DMS79 (cell line): ENCODE measurements at regions not wholly inside any gene's neighbourhood (a gene's known extent, or its start where the extent isn't known, plus 50 kb on each side); places are given as distances from the start of the nearest gene placed in this dataset.
A peak's percentile ranks its signal among the peaks of the same experiment; 100 is the strongest.

Source experiments
- DNase-seq: peaks from one replicate; lab custom pipeline; 2025; lab: John Stamatoyannopoulos, UW

DNA sequence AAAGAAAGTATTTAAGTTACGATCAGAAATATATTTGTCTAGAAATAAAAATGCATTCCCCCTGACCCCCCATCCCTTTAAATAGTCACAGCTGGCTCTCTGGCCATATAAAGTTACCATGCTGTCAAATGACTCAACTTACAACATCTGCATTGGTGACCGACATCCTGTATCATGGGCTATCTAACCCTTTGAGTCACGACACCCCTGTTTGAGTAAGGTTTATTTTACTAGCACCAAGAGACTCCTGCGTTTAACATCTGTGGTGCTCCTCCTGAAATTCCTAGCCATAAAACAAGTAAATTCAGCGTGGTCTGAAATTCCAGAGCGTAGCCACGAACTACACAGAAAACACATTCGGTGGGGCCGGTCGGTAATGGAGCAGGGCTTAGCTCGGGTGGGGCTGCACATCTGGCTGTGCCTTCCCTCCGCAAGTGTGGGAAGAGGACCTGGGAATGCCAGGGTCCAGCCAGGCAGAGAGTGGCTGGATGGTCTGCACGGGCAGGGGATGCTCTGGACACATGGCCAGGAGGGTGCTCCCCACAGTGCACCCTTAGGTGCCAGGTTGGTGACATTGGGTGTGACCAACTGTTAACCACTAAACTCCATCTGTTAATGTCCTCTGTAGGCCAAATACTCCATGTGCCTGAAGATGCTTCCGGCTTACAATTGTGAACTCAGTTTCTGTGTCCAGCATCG lies 53.0 kb upstream of the CLDN14 start:
- DNase-seq: no peak

DNA sequence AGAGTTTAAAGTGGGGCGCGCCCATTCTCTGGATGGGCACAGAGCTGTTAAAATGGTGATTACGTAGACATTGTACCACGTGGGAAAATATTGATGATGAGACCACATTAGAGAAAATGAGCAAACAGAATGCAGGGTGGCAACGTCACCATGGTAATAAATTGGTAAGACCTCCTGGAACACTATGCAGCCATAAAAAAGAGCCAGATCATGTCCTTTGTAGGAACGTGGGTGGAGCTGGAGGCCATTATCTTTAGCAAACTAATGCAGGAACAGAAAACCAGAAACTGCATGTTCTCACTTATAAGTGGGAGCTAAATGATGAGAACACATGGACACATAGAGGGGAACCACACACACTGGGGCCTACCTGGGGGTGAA lies 53.5 kb upstream of the CLDN14 start:
- DNase-seq: no peak

- DNase-seq: no peak
Observed at GRCh38 chr21:36534656-36535055, 54.7 kb upstream of the CLDN14 start.

GRCh38 chr21:36535618-36536241 lies 55.8 kb upstream of the CLDN14 start:
- DNase-seq: no peak

GRCh38 chr21:36538761-36539160 lies 58.8 kb upstream of the CLDN14 start:
- no peak for DNase-seq

DNA sequence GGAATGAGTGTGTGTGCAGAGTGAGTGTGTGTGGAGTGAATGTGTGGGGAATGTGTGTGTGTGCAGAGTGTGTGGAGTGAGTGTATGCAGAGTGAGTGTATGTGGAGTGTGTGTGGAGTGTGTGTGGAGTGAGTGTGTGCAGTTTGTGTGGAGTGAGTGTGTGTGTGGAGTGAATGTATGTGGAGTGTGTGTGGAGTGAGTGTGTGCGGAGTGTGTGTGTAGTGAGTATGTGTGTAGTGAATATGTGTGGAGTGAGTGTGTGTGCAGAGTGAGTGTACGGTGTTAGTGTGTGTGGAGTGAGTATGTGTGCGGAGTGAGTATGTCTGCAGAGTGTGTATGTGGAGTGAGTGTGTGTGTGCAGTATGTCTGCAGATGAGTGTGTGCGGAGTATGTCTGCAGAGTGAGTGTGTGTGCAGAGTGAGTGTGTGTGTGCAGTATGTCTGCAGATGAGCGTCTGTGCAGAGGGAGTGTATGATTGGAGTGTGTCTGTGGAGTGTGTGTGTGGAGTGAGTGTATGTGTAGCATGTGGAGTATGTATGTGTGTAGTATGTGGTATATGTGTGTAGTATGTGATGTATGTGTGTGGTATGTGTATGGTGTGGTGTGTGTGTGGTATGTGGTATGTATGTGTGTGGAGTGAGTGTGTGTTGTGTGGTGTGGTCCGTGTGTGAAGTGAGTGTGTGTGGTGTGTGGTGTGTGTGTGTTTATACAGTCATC lies 59.7 kb upstream of the CLDN14 start:
- no peak for DNase-seq

DNA sequence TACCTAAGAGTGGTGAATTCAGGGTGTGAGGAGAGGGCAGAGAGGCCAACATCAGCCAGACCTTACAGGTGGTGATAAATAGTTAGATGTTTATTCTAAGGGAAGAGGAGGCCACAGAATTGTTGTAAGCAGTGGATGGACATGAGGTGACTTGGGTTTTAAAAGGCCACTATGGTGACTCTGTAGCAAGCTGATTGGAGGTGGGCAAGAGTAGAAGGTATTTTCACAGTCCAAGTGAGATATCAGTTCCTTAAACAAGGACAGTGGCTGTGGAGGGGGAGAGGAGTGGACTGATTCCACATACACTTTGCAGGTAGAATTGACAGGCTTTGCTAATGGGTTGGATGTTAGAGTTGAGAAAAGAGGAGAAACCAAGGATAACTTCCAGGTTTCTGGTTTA lies 60.8 kb upstream of the CLDN14 start:
- no peak for DNase-seq

GRCh38 chr21:36541721-36542139 lies 61.8 kb upstream of the CLDN14 start:
- DNase-seq: no peak

GRCh38 chr21:36542312-36543101 lies 62.6 kb upstream of the CLDN14 start:
- no peak for DNase-seq

DNA sequence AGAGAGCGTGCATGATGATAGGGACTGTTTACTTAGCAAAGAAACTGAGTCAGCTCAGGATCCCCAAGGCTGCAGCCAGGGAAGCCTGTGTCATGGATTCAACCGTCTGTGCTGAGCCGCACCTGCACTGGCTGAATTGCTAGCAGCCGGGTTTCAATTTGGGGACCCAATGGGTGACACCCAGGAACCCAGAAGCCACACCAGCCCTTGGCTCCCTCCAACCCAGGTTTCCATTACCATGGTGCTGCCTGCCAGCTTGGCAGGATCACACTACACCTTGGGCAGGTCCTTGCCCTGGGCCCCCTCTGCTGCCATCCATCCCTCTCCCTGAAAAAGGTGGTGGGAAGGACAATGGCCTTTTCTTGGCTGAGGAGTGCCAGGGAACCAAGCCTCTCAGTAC lies 64.0 kb upstream of the CLDN14 start:
- no peak for DNase-seq

DNA sequence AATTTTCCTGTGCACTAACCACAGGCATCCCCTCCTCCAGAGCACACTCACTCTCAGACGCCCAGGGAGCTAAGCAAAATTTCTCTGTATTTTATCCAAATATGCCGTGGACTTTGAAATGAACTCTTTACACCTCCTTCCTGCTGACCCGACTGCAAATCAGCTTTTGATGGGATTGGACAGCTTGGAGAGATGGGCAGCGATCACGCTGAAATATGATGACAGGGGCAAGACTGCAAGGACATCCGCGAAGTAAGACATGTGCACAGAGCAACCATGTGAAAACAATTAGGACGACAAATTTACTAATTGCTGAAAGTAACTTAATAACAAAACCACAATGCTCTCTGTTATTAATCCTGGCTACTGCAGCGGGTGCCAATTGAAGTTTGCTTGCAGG lies 64.6 kb upstream of the CLDN14 start:
- no peak for DNase-seq

DNA sequence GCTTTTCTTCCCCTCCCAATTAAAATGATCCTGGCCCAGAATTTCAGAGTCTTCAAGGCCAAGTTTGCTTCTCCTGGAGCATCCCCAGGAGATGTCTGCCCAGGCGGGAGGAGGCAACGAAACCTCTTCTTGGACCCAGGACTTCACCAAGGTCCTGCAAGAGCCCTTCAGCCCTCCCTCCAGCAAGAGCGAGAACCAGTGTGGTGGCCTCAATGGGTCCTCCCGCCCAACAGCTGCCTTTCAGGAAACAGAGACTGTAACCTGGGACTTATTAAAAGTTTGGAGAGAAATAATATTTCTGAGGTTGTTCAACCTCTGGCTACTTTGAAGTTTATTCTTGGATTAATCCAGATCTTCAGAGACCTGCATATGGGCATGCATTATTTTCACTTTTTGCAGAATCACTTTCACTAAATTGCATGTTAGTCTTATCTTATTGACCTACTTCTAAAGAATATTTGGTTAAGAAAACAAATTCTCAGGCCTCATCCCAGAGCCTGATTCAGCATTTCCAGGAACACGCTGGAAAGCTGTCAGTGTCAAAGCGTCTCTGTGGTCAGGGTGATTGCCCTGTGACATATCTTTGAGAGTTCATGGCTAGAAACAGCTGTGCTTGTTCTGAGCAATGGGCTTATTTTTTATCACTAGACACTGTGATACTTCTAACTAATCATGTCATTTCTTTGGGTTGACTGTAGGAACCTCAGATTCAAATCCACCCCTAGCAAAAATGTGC lies 66.0 kb upstream of the CLDN14 start:
- DNase-seq: no peak

DNA sequence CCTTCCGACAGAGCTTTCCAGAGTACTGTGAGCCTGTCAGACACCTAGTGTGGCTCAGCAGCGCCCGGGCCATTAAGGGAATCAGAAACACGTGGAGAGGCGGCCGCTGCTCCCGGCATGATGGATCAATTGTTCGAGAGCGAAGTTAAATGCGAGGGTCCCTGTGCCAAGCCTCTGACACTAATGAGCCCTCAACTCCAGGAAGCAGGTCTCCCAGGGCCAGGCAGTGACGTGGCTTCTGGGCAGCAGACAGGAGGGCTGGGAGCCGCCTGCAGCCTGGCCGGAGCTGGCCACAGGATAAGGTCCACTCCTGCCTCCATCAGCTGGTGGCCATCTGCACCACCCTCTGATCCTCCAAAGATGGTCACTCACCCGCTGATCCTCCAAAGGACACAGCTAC lies 67.5 kb upstream of the CLDN14 start:
- no peak for DNase-seq

DNA sequence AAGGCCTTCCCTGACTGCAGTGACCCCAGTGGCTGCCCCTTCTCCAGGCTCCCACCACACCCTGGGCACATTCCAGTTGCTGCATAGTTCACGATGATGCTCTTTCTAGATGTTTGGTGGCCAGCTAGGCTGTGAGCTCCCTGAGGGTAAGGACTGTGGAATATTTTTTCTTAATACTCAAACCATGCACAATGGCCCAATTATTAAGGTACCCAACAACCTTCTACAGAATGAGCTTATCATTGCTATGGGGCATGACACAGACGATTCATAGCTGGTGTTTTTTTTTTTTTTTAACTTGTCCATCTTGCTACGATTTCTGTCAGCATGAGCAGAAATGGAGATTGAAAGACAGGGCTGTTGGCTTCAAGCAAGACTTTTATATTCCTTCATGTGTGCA lies 68.9 kb upstream of the CLDN14 start:
- no peak for DNase-seq

- DNase-seq: no peak
Observed at GRCh38 chr21:36549470-36549869, 69.5 kb upstream of the CLDN14 start.

- no peak for DNase-seq
Observed at GRCh38 chr21:36550761-36551160, 70.8 kb upstream of the CLDN14 start.

DNA sequence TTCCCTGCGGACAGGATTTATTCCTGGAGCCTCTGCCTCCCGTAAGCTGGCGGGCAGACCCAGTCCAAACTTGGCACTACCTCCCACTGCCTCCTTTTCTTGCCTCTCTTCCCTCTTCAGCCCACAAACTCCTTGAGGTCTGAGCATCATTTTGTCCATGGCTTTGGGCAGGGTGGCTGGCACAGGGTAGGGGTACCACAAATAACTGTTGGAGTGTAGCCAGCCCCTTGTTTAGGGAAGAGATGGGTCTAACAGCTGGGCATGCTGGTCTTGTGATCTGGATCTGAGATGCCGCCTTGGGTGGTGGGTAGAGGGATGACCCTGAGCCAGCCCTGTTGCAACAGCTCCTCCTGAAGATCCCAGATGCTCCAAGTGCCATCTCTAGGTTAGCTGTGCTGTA lies 71.4 kb upstream of the CLDN14 start:
- no peak for DNase-seq

- no peak for DNase-seq
Observed at GRCh38 chr21:36551731-36552433, 72.0 kb upstream of the CLDN14 start.

GRCh38 chr21:36552434-36552785 lies 72.5 kb upstream of the CLDN14 start:
- DNase-seq: peak; percentile 54

DNA sequence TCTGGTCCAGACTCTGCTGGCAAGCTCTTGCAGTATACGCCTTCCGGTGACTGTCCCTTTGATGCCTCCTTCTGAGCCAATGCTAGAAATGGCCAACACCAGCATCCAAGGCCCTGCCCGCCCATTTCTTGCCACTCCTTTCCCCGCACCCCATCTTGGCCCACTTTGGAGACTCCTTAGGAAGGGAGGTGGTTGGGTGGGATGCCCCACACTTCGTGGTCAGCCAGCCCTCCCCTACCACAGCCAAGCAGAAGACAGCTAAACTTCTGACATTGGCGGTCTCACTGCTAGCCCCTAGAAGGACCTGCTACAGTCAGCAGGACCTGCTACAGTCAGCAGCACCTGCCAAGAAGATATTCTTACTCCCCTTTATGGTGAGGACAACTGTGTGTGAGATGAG lies 73.5 kb upstream of the CLDN14 start:
- no peak for DNase-seq

GRCh38 chr21:36554411-36555157 lies 74.7 kb upstream of the CLDN14 start:
- no peak for DNase-seq
